GM12878 (cell line): ENCODE measurements at regions not wholly inside any gene's neighbourhood (a gene's known extent, or its start where the extent isn't known, plus 50 kb on each side); places are given as distances from the start of the nearest gene placed in this dataset.

ENCODE experiments used
- ATAC-seq: fragments of 200-7000 bp; cut with Tn5 transposase; 3 replicates; pipeline ENCODE4 v1.9.1; 2020; ENCODE audit warnings: mild to moderate bottlenecking, moderate library complexity
- BruUV-seq: library from RNA; stranded (reverse); fragments of 400-500 nt; replicated peaks from 2 replicates; lab custom pipeline; 2021; lab: Mats Ljungman, UMichigan
- CTCF ChIA-PET: fragments of 300-600 bp; sonication (Branson Sonifier 250); formaldehyde crosslinking; extraction: SDS; loops from one replicate; lab custom pipeline; 2021; ENCODE audit warnings: inconsistent platforms; lab: Yijun Ruan, JAX
- POLR2A ChIA-PET: fragments of 350-600 bp; formaldehyde crosslinking; extraction: SDS; loops from one replicate; lab custom pipeline; 2021; ENCODE audit warnings: inconsistent platforms; lab: Charles Lee
- RAD21 ChIA-PET: fragments of 300-600 bp; sonication (Branson Sonifier 250); formaldehyde crosslinking; loops from one replicate; lab custom pipeline; 2023; ENCODE audit warnings: antibody characterized with exemption; ENCODE audit not compliant: unreplicated experiment; lab: Charles Lee
- SMC1A ChIA-PET: fragments of 300-600 bp; sonication (Branson Sonifier 250); formaldehyde crosslinking; loops from one replicate; lab custom pipeline; 2023; ENCODE audit not compliant: unreplicated experiment, uncharacterized antibody; lab: Charles Lee
- DNase-seq: peaks from one replicate; pipeline ENCODE4 v3.0.0-alpha.2; 2011; ENCODE audit warnings: low read depth, low spot score
- FAIRE-seq: peaks from 3 replicates; lab custom pipeline; 2011; peaks lifted over from hg19 to GRCh38; lab: Jason Lieb, UNC
- H2AFZ ChIP-seq: 2 replicates; pipeline ENCODE4 v1.6.0; 2011; ENCODE audit warnings: low read depth, low read length, control low read depth; ENCODE audit not compliant: control insufficient read depth
- H3K27ac ChIP-seq: 2 replicates; pipeline ENCODE4 v1.5.1; 2011; ENCODE audit warnings: control low read depth; ENCODE audit not compliant: control insufficient read depth, insufficient read depth
- H3K27me3 ChIP-seq, 2 experiments: replicated peaks in 1 of 2; 2 replicates each; pipeline versions ENCODE4 v1.6.0 to v1.6.1; 2011; ENCODE audit warnings: low read length in 1 of 2; ENCODE audit not compliant: control insufficient read depth in 2 of 2, insufficient read depth in 2 of 2
- H3K36me3 ChIP-seq, 2 experiments: 2 replicates each; pipeline ENCODE4 v1.5.1; 2011; ENCODE audit warnings: low read length in 1 of 2; ENCODE audit not compliant: control insufficient read depth in 2 of 2, insufficient read depth in 2 of 2
- H3K4me1 ChIP-seq: 2 replicates; pipeline ENCODE4 v1.6.1; 2011; ENCODE audit warnings: mild to moderate bottlenecking, low read length, moderate library complexity, mixed read lengths; ENCODE audit not compliant: control insufficient read depth, insufficient read depth
- H3K4me2 ChIP-seq: 2 replicates; pipeline ENCODE4 v1.6.0; 2011; ENCODE audit warnings: control low read depth; ENCODE audit not compliant: control insufficient read depth, insufficient read depth
- H3K4me3 ChIP-seq: fragments of 200-600 bp; sonication (generic); 2 replicates; pipeline ENCODE4 v1.5.1; 2016
- H3K79me2 ChIP-seq: 2 replicates; pipeline ENCODE4 v1.6.0; 2011; ENCODE audit warnings: low read length; ENCODE audit not compliant: control insufficient read depth, insufficient read depth
- H3K9ac ChIP-seq: 2 replicates; pipeline ENCODE4 v1.8.0; 2011; ENCODE audit warnings: low read length, control low read depth, mixed read lengths; ENCODE audit not compliant: control insufficient read depth, insufficient read depth
- H3K9me3 ChIP-seq: replicated peaks from 3 replicates; pipeline ENCODE4 v1.5.1; 2011; ENCODE audit warnings: mild to moderate bottlenecking, low read length; ENCODE audit not compliant: control insufficient read depth, insufficient read depth
- H4K20me1 ChIP-seq: 2 replicates; pipeline ENCODE4 v1.6.0; 2011; ENCODE audit not compliant: control insufficient read depth, insufficient read depth
- ATF7 ChIP-seq: fragments of 450-650 bp; IDR thresholded peaks from 2 replicates; pipeline ENCODE4 v1.6.1; 2016; ENCODE audit warnings: low read depth, mild to moderate bottlenecking
- CREB1 ChIP-seq: IDR thresholded peaks from 2 replicates; pipeline ENCODE4 v1.6.1; 2012; ENCODE audit warnings: low read depth, mild to moderate bottlenecking, inconsistent platforms
- HDGF ChIP-seq: fragments of 450-650 bp; IDR thresholded peaks from 2 replicates; pipeline ENCODE4 v1.6.1; 2016; ENCODE audit warnings: antibody characterized with exemption
- IKZF1 ChIP-seq: fragments of 450-650 bp; conservative IDR thresholded peaks from 2 replicates; pipeline ENCODE4 v1.6.1; 2017; ENCODE audit warnings: antibody characterized with exemption, mild to moderate bottlenecking
- RFX5 ChIP-seq: IDR thresholded peaks from 2 replicates; pipeline ENCODE4 v1.6.1; 2011; ENCODE audit warnings: low read depth, low read length, improper control_type of control experiment
- TAF1 ChIP-seq: IDR thresholded peaks from 2 replicates; pipeline ENCODE4 v1.6.1; 2011; ENCODE audit warnings: mild to moderate bottlenecking, low read depth, low read length, borderline replicate concordance
- TCF7 ChIP-seq: IDR thresholded peaks from 2 replicates; pipeline ENCODE4 v1.6.1; 2014; ENCODE audit warnings: antibody characterized with exemption, borderline replicate concordance
- ZNF384 ChIP-seq: IDR thresholded peaks from 2 replicates; pipeline ENCODE4 v1.6.1; 2012; ENCODE audit warnings: low read depth, mild to moderate bottlenecking, low read length, improper control_type of control experiment, borderline replicate concordance
- WGBS: methylation state at CpG from one replicate; pipeline ENCODE4 v1.1.6; 2016; ENCODE audit warnings: low lambda C conversion rate; ENCODE audit not compliant: insufficient replicate concordance, insufficient coverage; ENCODE audit errors: missing lambda C conversion rate; 5-methylcytosine and 5-hydroxymethylcytosine counted together
- in situ Hi-C: fragments of 300-500 bp; cut with MboI; formaldehyde crosslinking; loops from 9 replicates; pipeline ENCODE4 v1.14.3; 2018; ENCODE audit warnings: mixed read lengths
- intact Hi-C: fragments of 100-400 bp; cut with micrococcal nuclease; formaldehyde crosslinking; loops from one replicate; pipeline ENCODE4 v1.14.2; 2022; ENCODE audit not compliant: unreplicated experiment
- TF ChIP-seq, protein P1 (sequence below): IDR thresholded peaks from 2 replicates; pipeline ENCODE4 v1.6.1; 2011; ENCODE audit warnings: borderline replicate concordance, low read depth, mild to moderate bottlenecking, moderate library complexity, low read length; ENCODE audit not compliant: insufficient read depth, poor library complexity, severe bottlenecking
- TF ChIP-seq, protein P2 (sequence below): fragments of 450-650 bp; IDR thresholded peaks from 2 replicates; pipeline ENCODE4 v1.6.1; 2017; ENCODE audit warnings: borderline replicate concordance

DNA sequence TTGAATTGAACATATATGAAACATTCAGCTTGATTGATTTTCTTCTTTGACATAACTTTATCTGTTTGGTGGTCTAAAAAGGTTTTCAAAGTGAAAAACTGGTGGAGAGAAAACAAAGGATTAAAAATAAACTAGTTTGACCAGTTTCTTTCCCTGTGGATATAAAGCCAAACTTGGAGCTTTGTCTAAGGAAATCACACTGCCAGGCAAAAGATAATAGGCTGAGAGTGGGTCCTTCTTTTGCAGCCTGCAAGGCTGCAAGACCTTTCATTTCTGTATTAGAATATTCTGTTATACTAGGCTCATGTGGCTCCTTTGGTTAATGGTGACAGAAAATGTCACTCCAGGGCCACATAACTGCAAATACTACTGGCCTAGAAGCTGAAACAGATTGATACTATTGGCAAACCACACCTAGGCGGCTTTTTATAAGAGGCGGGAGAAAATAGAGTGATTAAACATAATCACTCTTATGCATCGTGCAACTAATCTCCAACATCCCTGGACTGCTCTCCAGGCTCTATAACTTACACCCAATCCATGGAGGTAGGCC is 129.1 kb upstream of the ZNF462 start (continued):
- no peak for TF ChIP-seq IKZF1
- TF ChIP-seq ATF7 = no peak
- no peak for TF ChIP-seq ZNF384
- no peak for TF ChIP-seq TAF1
- TF ChIP-seq TCF7 = no peak
- TF ChIP-seq, protein P1, sequence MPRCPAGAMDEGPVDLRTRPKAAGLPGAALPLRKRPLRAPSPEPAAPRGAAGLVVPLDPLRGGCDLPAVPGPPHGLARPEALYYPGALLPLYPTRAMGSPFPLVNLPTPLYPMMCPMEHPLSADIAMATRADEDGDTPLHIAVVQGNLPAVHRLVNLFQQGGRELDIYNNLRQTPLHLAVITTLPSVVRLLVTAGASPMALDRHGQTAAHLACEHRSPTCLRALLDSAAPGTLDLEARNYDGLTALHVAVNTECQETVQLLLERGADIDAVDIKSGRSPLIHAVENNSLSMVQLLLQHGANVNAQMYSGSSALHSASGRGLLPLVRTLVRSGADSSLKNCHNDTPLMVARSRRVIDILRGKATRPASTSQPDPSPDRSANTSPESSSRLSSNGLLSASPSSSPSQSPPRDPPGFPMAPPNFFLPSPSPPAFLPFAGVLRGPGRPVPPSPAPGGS = no peak
- TF ChIP-seq HDGF = no peak
- TF ChIP-seq, all 136 proteins: peak for 0

GRCh38 chr9:106737516-106737915 is 125.5 kb upstream of the ZNF462 start:
- CTCF ChIA-PET = no interaction called here
- H3K4me1 ChIP-seq = no peaks in the 10 kb centered on the region
- in situ Hi-C loops (no loop called here), intact Hi-C loops (no loop called here)
- no peak for TF ChIP-seq RFX5
- TF ChIP-seq, protein P2, sequence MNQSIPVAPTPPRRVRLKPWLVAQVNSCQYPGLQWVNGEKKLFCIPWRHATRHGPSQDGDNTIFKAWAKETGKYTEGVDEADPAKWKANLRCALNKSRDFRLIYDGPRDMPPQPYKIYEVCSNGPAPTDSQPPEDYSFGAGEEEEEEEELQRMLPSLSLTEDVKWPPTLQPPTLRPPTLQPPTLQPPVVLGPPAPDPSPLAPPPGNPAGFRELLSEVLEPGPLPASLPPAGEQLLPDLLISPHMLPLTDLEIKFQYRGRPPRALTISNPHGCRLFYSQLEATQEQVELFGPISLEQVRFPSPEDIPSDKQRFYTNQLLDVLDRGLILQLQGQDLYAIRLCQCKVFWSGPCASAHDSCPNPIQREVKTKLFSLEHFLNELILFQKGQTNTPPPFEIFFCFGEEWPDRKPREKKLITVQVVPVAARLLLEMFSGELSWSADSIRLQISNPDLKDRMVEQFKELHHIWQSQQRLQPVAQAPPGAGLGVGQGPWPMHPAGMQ = no peak
- no peak for TF ChIP-seq CREB1
- no peak for FAIRE-seq
- no TSS peak for BruUV-seq
- H3K27ac ChIP-seq = no peak overlapping the region
- no peaks in the 10 kb centered on the region for H3K79me2 ChIP-seq
- no peak overlapping the region for H3K9ac ChIP-seq
- H3K27me3 ChIP-seq = no peaks in the 10 kb centered on the region
- POLR2A ChIA-PET = no interaction called here
- no peak overlapping the region for H2AFZ ChIP-seq
- no peak overlapping the region for H3K4me3 ChIP-seq
- SMC1A ChIA-PET = no interaction called here
- RAD21 ChIA-PET = no interaction called here
- no peak for DNase-seq
- ATAC-seq = no peak
- no peaks in the 10 kb centered on the region for H3K36me3 ChIP-seq
- no peaks in the 10 kb centered on the region for H4K20me1 ChIP-seq
- H3K4me2 ChIP-seq = no peak overlapping the region
- no peaks in the 10 kb centered on the region for H3K9me3 ChIP-seq
- WGBS = 0% methylated on average over 3 of the region's 3 CpGs
